ENCODE measurements at regions not wholly inside any gene's neighbourhood (a gene's known extent, or its start where the extent isn't known, plus 50 kb on each side); places are given as distances from the start of the nearest gene placed in this dataset.
"Not testable (repeated sequence)": the region's sequence is repeated elsewhere in the genome, so short reads cannot be mapped to it uniquely, and the experiment has no call there.

GRCh38 chr5:63094730-63095129, 516.1 kb downstream of the LRRC70 start:
- no peak overlapping the region for H3K4me3 ChIP-seq (ENCODE audit: control insufficient read depth, low read depth, low read length)
- no peak for TF ChIP-seq CTCF (conservative IDR thresholded peaks at IDR 0.05; ENCODE audit: control insufficient read depth, insufficient read depth, low read depth, low read length)
- no peak for DNase-seq (ENCODE audit: low read depth)

- no peak for TF ChIP-seq CTCF (conservative IDR thresholded peaks at IDR 0.05; ENCODE audit: control insufficient read depth, insufficient read depth, low read depth, low read length)
- DNase-seq (ENCODE audit: low read depth) = no peak
- no peak overlapping the region for H3K4me3 ChIP-seq (ENCODE audit: control insufficient read depth, low read depth, low read length)
Observed at GRCh38 chr5:63089147-63089546, 510.5 kb downstream of the LRRC70 start.

- H3K4me3 ChIP-seq (ENCODE audit: control insufficient read depth, low read depth, low read length) = no peak overlapping the region
- no peak for DNase-seq (ENCODE audit: low read depth)
- no peak for TF ChIP-seq CTCF (conservative IDR thresholded peaks at IDR 0.05; ENCODE audit: control insufficient read depth, insufficient read depth, low read depth, low read length)
Observed at GRCh38 chr5:63085561-63085960, 506.9 kb downstream of the LRRC70 start.

- H3K4me3 ChIP-seq (ENCODE audit: control insufficient read depth, low read depth, low read length); DNase-seq (ENCODE audit: low read depth): not testable (repeated sequence)
Observed at GRCh38 chr5:63083689-63084088, 505.1 kb downstream of the LRRC70 start.

GRCh38 chr5:63081402-63081801, 502.8 kb downstream of the LRRC70 start:
- TF ChIP-seq CTCF (conservative IDR thresholded peaks at IDR 0.05; ENCODE audit: control insufficient read depth, insufficient read depth, low read depth, low read length) = no peak
- DNase-seq (ENCODE audit: low read depth) = peak; percentile 1
- H3K4me3 ChIP-seq (ENCODE audit: control insufficient read depth, low read depth, low read length) = no peak overlapping the region

GRCh38 chr5:63070001-63070400, 491.4 kb downstream of the LRRC70 start:
- no peak for DNase-seq (ENCODE audit: low read depth)
- TF ChIP-seq CTCF (conservative IDR thresholded peaks at IDR 0.05; ENCODE audit: control insufficient read depth, insufficient read depth, low read depth, low read length) = no peak
- no peak overlapping the region for H3K4me3 ChIP-seq (ENCODE audit: control insufficient read depth, low read depth, low read length)

GRCh38 chr5:63055421-63055820, 476.8 kb downstream of the LRRC70 start:
- DNase-seq (ENCODE audit: low read depth) = no peak

More at GRCh38 chr5:63055421-63055820, 476.8 kb downstream of the LRRC70 start:
- no peak overlapping the region for H3K4me3 ChIP-seq (ENCODE audit: control insufficient read depth, low read depth, low read length)
- no peak for TF ChIP-seq CTCF (conservative IDR thresholded peaks at IDR 0.05; ENCODE audit: control insufficient read depth, insufficient read depth, low read depth, low read length)

Measured in fibroblast of mammary gland (primary cell).